ENCODE measurements at regions not wholly inside any gene's neighbourhood (a gene's known extent, or its start where the extent isn't known, plus 50 kb on each side); places are given as distances from the start of the nearest gene placed in this dataset.

GRCh38 chr18:78607784-78608183 is 371.8 kb upstream of the SALL3 start:
- TF ChIP-seq POLR2A (IDR thresholded peaks at IDR 0.05) = no peak
- TF ChIP-seq, protein P1, sequence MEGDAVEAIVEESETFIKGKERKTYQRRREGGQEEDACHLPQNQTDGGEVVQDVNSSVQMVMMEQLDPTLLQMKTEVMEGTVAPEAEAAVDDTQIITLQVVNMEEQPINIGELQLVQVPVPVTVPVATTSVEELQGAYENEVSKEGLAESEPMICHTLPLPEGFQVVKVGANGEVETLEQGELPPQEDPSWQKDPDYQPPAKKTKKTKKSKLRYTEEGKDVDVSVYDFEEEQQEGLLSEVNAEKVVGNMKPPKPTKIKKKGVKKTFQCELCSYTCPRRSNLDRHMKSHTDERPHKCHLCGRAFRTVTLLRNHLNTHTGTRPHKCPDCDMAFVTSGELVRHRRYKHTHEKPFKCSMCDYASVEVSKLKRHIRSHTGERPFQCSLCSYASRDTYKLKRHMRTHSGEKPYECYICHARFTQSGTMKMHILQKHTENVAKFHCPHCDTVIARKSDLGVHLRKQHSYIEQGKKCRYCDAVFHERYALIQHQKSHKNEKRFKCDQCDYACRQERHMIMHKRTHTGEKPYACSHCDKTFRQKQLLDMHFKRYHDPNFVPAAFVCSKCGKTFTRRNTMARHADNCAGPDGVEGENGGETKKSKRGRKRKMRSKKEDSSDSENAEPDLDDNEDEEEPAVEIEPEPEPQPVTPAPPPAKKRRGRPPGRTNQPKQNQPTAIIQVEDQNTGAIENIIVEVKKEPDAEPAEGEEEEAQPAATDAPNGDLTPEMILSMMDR (IDR thresholded peaks at IDR 0.05) = no peak
